ENCODE measurements at regions not wholly inside any gene's neighbourhood (a gene's known extent, or its start where the extent isn't known, plus 50 kb on each side); places are given as distances from the start of the nearest gene placed in this dataset.

DNA sequence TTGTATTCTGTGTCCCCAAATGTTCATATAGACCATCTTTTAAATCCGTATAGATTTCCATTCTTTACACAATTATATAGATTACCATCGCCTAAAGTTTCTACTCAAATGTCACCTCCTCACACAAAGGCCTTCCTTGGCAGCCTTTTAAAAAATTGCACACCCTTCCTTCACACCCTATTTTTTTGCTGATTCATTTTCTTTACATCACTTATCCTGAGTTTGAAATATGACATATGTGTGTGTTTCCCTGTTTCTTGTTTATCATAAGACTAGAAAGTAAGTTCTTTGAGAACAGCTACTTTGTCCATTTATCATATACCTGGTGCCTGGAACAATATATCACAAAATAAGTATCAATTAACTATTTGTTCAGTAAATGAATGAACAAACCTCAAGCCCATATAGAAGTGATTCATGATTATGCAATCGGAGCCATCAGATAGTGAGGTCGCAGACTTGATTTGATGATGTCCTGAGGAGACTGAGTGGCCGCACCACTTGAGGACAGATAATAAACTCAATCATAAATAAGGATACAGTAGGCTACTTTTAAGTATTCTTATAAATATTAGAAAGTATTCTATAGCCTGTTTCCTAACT, 327.4 kb upstream of the ZC3H12C start:
- H3K36me3 ChIP-seq (ENCODE audit: control insufficient read depth, insufficient read depth, low read length), result no peaks in the 10 kb centered on the region
- POLR2A ChIA-PET, result interaction anchor here (0.6 kb wide), 1 partner anchor 410 kb away, joined by 3 read pairs; no protein-coding TSS in a partner anchor
- H3K27ac ChIP-seq (ENCODE audit: low read length), result no peak overlapping the region
- ATAC-seq (no peak), DNase-seq (ENCODE audit: low read depth, low spot score) (no peak)
- no peak overlapping the region for H3K4me3 ChIP-seq (ENCODE audit: low read depth in 2 of 2, low read length in 2 of 2)
- H3K27me3 ChIP-seq (ENCODE audit: control insufficient read depth, insufficient read depth, low read length), result no peaks in the 10 kb centered on the region
- H3K9me3 ChIP-seq (ENCODE audit: control insufficient read depth, insufficient read depth, low read depth, low read length), result no peaks in the 10 kb centered on the region
- TF ChIP-seq, protein P1, sequence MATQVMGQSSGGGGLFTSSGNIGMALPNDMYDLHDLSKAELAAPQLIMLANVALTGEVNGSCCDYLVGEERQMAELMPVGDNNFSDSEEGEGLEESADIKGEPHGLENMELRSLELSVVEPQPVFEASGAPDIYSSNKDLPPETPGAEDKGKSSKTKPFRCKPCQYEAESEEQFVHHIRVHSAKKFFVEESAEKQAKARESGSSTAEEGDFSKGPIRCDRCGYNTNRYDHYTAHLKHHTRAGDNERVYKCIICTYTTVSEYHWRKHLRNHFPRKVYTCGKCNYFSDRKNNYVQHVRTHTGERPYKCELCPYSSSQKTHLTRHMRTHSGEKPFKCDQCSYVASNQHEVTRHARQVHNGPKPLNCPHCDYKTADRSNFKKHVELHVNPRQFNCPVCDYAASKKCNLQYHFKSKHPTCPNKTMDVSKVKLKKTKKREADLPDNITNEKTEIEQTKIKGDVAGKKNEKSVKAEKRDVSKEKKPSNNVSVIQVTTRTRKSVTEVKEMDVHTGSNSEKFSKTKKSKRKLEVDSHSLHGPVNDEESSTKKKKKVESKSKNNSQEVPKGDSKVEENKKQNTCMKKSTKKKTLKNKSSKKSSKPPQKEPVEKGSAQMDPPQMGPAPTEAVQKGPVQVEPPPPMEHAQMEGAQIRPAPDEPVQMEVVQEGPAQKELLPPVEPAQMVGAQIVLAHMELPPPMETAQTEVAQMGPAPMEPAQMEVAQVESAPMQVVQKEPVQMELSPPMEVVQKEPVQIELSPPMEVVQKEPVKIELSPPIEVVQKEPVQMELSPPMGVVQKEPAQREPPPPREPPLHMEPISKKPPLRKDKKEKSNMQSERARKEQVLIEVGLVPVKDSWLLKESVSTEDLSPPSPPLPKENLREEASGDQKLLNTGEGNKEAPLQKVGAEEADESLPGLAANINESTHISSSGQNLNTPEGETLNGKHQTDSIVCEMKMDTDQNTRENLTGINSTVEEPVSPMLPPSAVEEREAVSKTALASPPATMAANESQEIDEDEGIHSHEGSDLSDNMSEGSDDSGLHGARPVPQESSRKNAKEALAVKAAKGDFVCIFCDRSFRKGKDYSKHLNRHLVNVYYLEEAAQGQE (IDR thresholded peaks at IDR 0.05; ENCODE audit: insufficient read depth in 1 of 2, low read depth in 2 of 2, low read length in 1 of 2), result no peak
- TF ChIP-seq SIN3A (IDR thresholded peaks at IDR 0.05; ENCODE audit: borderline replicate concordance, insufficient read depth, low read depth, low read length) (no peak), TCF7L2 (IDR thresholded peaks at IDR 0.05; ENCODE audit: low read depth, low read length) (no peak), POLR2AphosphoS5 (IDR thresholded peaks at IDR 0.05; ENCODE audit: low read depth, low read length) (no peak)
- TF ChIP-seq, protein P2, sequence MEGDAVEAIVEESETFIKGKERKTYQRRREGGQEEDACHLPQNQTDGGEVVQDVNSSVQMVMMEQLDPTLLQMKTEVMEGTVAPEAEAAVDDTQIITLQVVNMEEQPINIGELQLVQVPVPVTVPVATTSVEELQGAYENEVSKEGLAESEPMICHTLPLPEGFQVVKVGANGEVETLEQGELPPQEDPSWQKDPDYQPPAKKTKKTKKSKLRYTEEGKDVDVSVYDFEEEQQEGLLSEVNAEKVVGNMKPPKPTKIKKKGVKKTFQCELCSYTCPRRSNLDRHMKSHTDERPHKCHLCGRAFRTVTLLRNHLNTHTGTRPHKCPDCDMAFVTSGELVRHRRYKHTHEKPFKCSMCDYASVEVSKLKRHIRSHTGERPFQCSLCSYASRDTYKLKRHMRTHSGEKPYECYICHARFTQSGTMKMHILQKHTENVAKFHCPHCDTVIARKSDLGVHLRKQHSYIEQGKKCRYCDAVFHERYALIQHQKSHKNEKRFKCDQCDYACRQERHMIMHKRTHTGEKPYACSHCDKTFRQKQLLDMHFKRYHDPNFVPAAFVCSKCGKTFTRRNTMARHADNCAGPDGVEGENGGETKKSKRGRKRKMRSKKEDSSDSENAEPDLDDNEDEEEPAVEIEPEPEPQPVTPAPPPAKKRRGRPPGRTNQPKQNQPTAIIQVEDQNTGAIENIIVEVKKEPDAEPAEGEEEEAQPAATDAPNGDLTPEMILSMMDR (IDR thresholded peaks at IDR 0.05), result no peak
- CTCF ChIA-PET, result no interaction called here
- in situ Hi-C loops (cut with HindIII; ENCODE audit: low pct_unique_long_range_greater_than_20kb, low sequenced_read_pairs), result no loop called here
- H3K4me1 ChIP-seq (ENCODE audit: control insufficient read depth, insufficient read depth, low read length), result no peaks in the 10 kb centered on the region
- no TSS peak for BruUV-seq (replicated peaks)
- intact Hi-C loops (cut with micrococcal nuclease; ENCODE audit: unreplicated experiment), result no loop called here

DNA sequence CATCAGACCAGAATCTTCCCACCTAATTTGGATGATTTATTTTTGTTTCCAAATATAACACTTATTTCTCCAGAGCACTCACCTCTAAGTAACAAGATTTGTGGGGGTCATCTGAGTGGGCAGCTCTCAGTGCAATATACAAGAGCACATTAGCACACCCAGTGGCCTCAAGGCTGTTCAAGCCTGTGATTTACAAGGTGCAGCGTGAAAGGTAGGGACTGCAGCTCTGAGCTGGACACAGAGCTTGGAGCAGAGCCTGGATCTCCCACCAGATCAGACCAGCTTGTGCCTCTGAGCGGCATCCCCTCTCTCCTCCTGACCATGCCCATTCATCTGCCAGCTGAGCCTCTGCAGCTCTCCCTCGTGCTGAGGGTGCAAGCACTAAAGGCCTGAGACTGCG, 323.3 kb upstream of the ZC3H12C start:
- in situ Hi-C loops (cut with HindIII; ENCODE audit: low pct_unique_long_range_greater_than_20kb, low sequenced_read_pairs), result no loop called here
- intact Hi-C loops (cut with micrococcal nuclease; ENCODE audit: unreplicated experiment), result no loop called here
- CTCF ChIA-PET, result no interaction called here

More for the DNA sequence above, 323.3 kb upstream of the ZC3H12C start:
- ATAC-seq (no peak), DNase-seq (ENCODE audit: low read depth, low spot score) (no peak)
- no peak for TF ChIP-seq TCF7L2 (IDR thresholded peaks at IDR 0.05; ENCODE audit: low read depth, low read length)
- TF ChIP-seq SIN3A (IDR thresholded peaks at IDR 0.05; ENCODE audit: borderline replicate concordance, insufficient read depth, low read depth, low read length), result no peak
- no peak for TF ChIP-seq POLR2AphosphoS5 (IDR thresholded peaks at IDR 0.05; ENCODE audit: low read depth, low read length)
- TF ChIP-seq, protein P1 (IDR thresholded peaks at IDR 0.05; ENCODE audit: insufficient read depth in 1 of 2, low read depth in 2 of 2, low read length in 1 of 2), result no peak
- TF ChIP-seq, protein P2 (IDR thresholded peaks at IDR 0.05), result no peak
- H3K4me1 ChIP-seq (ENCODE audit: control insufficient read depth, insufficient read depth, low read length), result no peaks in the 10 kb centered on the region
- no peak overlapping the region for H3K27ac ChIP-seq (ENCODE audit: low read length)
- H3K4me3 ChIP-seq (ENCODE audit: low read depth in 2 of 2, low read length in 2 of 2), result no peak overlapping the region
- H3K27me3 ChIP-seq (ENCODE audit: control insufficient read depth, insufficient read depth, low read length), result no peaks in the 10 kb centered on the region
- POLR2A ChIA-PET, result no interaction called here
- no peaks in the 10 kb centered on the region for H3K9me3 ChIP-seq (ENCODE audit: control insufficient read depth, insufficient read depth, low read depth, low read length)
- BruUV-seq (replicated peaks), result no TSS peak
- H3K36me3 ChIP-seq (ENCODE audit: control insufficient read depth, insufficient read depth, low read length), result no peaks in the 10 kb centered on the region

Data from Panc1 (cell line).